ENCODE measurements at regions not wholly inside any gene's neighbourhood (a gene's known extent, or its start where the extent isn't known, plus 50 kb on each side); places are given as distances from the start of the nearest gene placed in this dataset.
"Not testable (repeated sequence)": the region's sequence is repeated elsewhere in the genome, so short reads cannot be mapped to it uniquely, and the experiment has no call there.

DNA sequence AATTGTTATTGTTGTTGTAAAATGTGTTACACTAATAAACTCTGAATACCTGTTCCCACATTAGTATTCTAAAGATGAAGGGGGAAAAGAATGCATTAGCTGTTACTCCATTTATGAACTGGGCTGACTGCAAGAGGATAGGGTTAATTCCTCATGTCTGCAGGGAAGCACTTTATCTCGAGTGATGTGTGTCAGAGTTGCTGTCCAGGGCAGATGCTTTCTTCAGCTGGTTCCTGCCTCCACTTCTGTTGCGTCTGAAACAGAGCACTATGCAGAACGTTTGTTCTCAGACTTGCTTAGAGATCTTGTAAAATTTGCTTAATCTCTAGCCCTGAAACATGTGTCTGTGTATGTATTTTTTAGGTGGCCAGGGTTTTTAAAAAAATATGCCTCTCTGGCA is 318.8 kb downstream of the SPRY2 start:
- DNase-seq = no peak

DNA sequence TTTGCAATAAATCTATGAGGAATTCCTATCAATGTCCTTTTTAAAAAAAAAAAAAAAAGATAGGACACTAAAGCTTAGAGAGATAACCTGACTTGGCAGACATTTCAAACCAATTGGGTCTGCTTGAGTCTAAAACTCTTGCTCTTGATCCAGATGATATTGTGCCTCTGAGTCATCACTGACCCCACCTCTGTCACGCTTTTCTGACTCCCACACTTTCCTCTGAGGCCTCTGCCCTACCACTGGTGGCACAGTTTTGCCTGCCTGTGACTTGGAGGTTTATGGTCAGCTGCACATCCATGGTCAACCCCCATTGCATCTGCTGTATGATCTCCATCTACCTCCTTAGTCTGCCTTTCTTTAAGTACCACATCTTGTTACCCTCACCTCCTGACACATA is 328.7 kb downstream of the SPRY2 start:
- no peak for DNase-seq

DNA sequence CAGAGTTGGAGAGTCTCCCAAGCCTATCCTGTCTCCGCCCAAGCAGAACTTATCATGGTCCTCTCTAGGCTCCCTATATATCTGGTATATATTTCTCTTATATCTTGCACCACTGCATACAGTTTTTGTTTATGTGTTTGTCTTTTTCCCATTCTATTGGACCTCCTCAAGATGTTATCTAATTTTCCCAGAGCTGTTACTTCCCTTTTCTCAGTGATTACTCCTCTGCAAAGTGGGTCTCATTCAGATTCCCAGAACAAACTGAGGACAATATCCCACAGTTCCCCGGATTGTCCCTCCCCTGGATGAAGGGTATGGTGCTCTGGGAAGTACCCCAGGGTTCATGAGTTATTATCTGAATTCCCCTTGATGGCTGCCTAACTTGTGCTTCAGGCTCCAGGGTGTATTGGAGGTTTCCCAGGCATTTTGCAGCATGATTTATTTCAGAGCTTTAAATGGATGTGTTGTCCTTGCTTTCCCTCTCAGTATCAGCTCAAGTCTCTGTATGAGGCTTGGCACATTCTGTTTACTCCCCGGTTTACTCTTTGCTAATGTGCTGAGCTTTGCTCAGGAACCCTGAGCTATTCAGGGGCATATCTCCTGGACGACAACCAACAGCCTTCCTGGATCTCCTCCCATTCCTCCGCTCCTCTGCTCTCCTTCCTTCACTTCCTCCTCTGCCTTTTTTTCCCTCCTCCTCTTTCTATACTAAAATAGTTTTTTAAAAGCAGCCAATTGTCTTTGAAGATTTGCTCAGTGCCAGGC is 329.3 kb downstream of the SPRY2 start:
- no peak for DNase-seq

DNA sequence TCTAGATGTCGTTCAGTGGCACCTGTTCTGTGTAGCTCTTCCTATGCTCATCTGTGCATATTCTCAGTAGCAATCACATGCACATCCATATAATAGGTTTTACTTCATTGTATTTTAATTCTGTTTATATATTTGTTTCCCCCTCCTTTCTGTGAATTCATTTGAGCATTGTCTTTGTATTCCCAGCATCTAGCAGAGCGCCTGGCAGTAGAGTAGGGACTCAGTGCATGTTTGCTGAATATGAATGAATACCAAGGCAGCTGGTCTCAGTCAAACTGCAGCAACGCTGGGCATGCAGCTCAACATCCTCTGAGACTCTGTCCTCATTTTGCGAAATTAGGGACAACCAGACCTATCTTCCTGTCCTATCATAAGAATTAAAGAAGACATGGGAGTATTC is 330.1 kb downstream of the SPRY2 start:
- no peak for DNase-seq

DNA sequence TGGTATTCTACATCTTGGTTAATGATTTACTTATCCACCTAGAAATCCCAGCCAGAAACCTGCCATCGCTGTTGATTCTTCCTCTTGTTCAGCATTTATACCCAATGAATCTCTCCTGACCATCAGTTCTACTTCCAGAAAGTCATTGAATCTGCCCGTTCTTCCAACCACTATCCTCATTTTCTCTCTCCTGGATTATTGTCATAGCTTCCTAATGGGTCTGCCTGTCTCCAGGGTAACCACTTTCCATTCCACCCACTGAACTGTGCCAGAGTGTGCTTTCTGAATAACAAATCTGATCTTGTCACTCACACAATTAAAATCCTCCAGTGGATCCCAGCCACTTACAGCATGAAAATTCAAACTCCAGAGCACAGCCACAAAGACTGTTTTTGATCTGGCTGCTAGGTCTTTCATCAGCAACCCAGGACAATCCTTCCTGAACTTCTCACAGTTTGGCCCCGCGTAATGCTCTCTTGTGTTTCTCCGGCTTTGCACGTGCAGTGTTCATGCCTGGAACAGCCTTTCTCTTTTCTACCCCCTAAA is 330.6 kb downstream of the SPRY2 start:
- DNase-seq = no peak

DNA sequence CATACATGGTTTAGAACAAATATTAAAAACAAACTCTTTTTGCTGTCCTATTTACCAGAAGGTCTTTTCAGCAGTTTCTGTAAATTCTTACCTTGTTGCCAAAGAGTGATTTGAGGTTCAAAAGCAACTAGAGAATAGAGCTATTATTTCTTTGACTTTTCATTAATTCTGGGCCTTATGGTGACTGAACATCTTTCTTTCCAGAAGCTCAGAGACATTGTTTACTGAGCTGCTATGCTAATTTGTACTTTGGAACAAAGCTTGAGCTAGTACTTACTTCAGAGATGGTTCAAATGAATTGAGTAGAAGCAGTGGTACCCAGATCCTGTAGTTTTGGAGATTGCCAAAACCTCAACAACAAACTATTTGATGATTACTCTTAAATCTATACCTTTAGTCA is 331.2 kb downstream of the SPRY2 start:
- no peak for DNase-seq

DNA sequence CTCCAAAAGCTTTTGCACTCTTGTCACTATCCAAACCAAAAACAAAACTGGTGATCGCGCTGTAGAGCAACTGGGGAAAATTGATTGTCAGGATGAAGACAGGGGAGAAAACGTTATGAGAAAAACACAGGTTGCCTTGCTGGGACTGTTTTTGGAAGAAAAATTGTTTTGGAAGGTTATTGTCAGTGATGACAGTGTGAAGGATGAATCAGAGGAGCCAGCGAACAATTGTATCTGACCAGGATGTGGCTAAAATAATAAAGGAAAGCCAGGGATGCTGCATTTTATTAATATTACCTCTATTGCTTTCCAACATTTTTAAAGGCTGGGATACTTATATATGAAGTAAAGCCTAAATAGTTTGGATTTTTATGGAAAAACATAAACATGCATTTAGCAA is 334.0 kb downstream of the SPRY2 start:
- no peak for DNase-seq

DNA sequence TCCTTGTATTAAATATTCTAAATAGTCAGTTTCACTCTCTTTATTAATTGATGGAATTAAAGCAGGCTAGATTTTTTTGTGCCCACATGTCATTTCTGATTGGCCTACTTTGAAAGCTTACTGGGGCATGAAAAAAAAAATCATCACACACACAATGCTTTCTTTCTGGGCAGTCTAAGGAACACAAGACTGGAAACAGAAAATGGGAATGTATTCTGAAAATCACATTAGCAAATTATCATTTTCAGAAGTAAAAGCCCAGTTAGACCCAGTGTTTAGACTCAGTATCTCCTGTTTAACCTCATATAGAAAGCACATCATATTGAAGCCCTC is 339.4 kb downstream of the SPRY2 start:
- no peak for DNase-seq

DNA sequence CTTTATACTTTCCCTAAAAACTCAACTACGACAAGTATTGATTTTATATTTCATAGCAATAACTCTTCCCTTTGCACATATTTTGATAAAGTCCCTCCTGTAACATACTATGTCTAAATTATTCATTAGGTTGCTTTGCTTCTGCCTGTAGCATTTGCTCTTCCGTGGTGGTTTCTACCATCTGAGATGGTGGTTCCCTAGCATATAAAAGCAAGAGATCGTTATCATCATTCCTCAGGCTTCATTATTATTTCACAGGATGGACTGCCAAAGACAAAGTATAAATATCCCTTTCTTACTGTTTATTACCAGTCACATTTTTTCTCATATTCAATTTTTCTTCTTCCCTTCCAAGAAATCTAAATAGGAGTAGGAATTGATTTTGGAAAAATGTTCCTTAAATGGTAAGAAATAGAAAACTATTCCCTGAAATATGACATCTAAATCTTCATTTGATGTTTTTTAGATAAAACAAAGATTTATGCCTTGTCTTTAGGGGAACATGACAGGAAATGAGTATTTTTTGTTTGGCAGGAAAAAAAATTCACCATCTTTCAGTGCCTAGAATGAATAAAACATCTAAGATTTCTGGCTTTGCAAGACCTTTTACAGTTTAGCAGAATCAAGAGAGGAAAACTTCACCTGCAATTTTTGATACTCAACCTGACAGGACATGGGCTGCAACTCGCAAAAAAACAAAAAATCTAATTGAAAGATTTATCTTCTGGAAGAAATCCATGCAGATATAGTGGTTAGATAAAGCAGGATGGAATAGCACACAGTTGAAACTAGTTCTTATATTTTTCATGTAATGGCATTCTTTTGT is 340.0 kb downstream of the SPRY2 start:
- DNase-seq = no peak

DNA sequence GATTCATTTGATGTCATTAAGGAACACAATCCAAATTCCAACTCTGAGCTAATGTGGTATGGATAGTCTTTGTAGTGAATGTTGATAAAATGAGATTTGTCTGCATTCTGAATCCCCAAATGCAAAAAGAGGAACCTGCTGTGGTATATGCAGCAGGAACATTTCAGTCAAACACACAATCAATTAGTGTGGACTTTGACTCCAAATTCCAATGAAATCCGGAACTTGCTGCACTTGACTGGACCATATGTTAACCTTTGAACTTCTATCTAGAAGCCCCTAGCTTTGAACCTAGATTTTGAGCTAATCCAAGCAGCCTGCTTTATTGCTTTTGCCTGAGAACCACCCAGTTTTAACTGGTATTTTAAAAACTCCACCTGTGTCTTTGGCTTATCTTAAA is 341.3 kb downstream of the SPRY2 start:
- peak; percentile 20 for DNase-seq

DNA sequence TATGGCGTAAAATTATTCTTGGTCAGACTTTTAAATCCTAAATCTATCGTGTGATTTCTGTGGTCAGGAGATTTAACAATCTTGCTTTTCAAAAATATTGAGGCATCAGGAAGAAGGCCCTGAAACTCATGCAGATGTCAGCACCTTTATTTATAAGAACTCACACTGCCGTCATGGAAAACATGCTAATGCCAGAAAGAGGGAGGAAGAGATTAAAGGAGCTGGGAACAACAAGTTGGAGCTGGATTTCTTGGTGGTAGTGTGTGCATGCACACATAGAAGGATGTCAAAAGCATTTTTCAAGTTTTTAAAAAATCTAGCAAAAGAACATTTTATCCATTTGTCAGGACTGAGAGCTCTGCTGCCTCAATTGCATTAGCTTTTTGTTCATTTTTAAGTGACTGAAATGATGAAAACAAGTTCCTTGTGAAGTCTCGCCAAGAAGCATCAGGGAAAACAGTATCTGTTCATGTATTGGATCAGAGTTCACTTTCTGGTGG is 342.5 kb downstream of the SPRY2 start:
- DNase-seq = no peak

DNA sequence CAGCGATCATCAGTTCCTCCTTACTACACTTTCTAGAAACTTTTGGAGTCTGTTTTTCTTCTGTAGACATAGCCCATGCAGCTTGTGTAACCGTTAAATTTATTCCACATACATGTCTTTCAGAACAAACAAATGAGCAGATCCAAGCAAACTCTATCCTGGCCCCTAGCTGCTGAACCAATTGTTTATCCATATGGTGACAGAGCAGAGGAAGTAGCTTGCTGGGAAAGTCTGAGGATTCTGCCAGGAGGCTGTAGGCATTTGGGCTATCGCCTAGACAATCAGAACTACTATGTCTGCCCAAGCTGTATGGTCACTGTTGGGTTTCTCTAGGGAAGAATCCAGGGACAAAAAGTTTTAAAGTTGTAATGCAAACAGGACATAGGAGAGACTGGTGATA is 343.7 kb downstream of the SPRY2 start:
- no peak for DNase-seq

DNA sequence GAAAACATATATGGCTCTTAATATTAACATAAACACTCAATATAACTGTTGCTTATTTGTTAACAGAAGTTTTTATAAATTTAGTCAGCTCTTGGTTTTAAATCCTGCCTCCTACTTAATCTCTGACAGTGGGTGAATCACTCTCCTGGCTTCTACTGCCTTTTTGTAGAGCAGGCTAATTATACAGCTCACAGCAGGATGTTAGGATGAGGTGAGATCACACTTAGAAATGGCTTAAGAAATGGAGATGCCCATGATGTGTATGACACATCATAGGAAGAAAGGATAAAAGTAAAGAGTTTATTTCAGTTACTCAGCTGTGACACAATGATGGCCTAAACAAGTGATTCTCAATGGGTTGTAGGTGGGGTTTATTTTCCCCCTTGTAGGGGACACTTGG is 345.6 kb downstream of the SPRY2 start:
- DNase-seq = no peak

DNA sequence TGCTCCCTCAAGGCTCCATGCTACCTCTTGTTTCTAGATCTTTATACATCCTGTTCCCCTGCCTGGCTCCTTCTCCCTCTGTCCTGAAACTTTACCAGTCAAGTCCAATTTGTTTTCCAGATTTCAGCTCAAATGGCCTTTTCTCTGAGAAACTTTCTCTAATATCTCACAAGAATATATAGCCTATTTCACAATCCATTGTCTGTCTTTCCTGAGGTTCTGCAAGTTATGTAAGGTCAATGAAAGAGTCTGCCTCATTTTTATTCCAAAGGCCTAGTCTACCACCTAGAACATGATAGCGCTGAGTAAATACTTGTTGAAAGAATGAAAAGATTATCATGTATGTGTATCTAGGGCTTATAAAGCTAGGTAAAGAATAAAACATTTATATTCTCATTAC is 348.8 kb downstream of the SPRY2 start:
- no peak for DNase-seq

DNA sequence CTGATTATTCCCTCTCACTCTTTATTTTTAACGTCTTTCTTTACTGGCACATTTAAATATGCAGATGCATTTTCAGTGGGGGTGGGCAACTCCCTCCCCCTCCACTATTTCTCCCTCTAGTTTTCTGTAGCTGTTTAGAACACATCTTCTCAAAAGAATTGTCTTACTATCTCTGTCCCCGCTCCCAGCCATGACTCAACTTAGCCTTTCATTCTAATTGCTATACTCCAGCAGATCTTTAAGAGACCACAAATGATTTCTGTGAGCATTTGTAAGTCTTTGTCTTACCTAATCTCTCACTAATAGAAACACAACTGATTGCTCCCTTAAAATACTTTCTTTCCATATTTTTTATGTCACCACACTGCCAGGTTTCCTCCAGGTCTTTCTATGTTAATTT is 350.9 kb downstream of the SPRY2 start:
- no peak for DNase-seq

DNA sequence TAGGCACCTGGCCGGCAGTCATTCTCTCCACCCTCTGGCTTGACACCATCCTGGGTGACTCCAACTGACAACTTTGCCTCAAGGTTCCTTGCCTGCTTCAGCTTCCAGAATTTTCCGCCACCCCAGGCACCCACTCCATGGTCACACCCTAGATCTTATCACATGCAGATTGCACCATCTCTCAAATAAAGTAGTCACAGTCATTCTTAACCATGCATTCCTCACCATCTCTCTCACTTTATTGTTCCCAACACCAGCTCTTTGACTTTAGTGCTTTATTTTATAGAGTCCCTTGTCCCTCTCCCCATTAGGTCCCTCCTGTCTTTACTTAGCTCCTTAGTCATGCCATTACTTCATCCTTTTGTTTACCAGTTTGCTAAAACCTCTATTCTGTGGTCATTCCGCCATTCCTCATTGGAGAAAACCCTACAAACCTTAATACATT is 351.7 kb downstream of the SPRY2 start:
- DNase-seq = no peak

DNA sequence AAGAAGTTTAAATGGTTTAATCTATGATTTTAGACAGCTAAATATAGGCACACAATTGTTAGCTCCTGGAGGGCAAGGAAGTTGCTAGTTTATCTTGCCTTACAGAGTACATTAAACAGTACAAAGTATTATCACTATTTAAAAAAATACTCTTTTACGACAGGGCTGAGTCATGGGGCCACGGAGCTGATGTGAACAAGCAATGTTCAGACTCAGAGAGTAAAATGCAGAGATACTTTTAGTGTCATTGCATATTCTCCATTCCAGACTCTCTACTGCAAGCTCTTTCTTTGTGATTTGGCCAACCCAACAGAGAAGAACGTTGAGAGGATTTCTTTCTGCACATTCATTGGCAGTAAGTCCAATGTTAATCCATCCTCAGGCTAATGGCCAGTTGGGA is 352.4 kb downstream of the SPRY2 start:
- DNase-seq = no peak

DNA sequence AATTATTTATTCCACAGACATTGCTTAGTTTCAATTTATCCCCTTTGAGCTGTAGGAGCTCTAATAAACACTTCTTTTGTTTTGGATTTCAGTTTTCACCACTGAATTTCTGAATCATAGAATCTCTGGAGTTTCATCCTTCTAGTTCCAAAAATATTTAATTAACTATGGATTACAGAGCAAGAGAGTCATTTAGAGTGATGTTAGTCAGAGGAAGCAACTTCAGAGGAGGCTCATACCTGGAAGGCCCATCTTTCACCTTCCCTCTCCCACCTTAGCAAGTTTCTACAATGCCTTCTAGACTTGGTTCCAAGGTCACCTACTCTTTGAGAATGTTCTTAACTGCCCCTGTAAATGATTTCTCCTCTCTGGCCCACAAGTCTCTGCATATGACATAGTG is 353.2 kb downstream of the SPRY2 start:
- DNase-seq = no peak

DNA sequence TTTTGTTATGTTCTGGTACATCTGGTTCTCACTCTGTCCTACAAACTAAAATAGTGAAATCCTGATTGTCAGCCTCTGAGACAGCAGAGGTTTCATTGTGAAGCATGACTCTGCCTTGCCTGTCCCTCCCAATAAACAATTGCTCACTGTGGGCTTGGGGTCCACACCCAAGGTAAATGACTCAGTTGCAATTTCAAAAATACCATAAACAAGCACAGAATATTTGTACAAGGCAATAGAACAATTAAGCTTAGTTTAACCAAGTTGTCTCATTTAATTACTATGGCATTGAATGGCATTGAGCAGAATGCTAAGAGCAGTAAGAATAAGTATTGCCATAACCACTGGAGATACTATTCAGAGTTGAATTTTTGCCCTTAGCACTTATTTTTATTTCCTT is 353.6 kb downstream of the SPRY2 start:
- DNase-seq = no peak

DNA sequence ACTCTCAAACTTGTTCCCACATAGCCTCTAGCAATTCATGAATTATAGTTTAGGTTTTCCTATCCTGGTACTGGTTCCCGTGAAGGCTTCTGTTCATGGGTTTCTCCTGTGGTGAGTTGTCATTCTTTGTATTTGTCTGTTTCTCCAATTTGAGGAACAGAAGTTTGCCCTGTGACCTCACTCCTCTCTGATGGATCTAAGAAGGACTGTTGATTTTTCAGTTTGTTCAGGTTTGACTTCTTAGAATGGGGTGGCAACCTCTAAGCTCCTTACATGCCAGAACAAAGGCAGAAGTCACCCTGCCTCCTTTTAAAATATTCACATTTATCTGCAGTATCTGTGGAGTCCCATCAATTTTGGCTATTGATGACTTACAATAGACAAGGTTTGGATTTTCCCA is 354.0 kb downstream of the SPRY2 start:
- DNase-seq = peak; percentile 51

DNA sequence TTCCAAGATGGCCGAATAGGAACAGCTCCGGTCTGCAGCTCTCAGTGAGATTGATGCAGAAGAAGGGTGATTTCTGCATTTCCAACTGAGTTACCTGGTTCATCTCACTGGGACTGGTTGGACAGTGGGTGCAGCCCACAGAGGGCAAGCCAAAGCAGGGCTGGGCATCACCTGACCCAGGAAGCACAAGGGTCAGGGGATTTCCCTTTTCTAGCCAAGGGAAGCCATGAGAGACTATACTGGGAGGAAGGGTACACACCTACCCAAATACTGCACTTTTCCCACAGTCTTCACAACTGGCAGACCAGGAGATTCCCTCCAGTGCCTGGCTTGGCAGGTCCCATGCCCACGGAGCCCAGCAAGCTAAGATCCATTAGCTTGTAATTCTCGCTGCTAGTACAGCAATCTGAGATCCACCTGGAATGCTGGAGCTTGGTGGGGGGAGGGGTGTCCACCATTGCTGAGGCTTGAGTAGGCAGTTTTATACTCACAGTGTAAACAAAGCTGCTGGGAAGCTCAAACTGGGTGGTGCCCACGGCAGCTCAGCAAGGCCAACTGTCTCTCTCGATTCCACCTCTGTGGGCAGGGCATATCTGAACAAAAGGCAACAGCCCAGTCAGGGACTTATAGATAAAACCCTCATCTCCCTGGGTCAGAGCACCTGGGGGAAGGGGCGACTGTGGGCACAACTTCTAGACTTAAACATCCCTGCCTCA is 365.8 kb downstream of the SPRY2 start:
- DNase-seq = not testable (repeated sequence)

DNA sequence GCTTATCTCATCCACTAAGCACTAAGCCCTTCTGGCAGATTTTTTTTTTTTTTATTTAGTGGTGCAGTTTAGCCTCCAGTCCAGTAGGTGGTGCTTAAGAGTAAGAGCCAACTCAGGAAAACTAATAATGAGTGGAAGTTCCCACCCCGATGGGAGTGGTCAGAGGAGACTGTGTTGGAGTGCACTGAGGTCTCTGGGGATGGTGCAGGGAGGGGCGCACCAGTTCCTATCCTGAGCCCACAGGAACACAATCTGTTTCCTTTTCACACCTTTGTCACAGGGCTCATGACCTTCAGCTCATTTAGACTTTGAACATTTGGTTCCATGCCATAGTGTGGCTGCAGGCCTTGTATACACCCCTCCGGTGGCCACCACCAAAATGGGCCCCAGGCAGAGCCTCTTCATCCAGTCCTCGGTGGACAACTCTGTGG is 367.4 kb downstream of the SPRY2 start:
- peak; percentile 13 for DNase-seq

DNA sequence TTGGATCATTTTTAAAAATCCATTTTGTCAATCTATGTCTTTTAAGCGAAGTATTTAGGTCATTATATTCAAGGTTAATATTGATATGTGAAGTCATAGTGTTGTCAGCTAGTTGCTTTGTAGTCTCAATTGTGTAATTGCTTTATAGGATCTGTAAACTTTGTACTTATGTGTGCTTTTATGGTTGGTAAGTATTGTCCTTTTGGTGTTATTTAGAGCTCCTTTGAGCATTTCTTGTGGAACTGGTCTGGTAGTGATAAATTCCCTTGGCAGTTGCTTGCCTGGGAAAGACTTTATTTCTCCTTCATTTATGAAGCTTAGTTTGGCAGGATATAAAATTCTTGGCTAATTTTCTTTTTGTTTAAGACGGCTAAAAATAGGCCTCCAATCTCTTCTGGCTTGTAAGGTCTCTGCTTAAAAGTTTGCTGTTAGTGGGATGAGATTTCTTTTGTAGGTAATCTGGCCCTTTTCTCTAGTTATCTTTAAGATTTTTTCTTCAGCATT is 368.8 kb downstream of the SPRY2 start:
- DNase-seq = no peak
